MG63 (cell line): ENCODE measurements at regions not wholly inside any gene's neighbourhood (a gene's known extent, or its start where the extent isn't known, plus 50 kb on each side); places are given as distances from the start of the nearest gene placed in this dataset.

Source experiments
- DNase-seq: peaks from one replicate; pipeline ENCODE4 v3.0.0-alpha.2; 2020
- H3K27me3 ChIP-seq: fragments of 250-450 bp; sonication (Bioruptor Pico); 2 replicates; pipeline ENCODE4 v1.5.1; 2020; ENCODE audit warnings: mild to moderate bottlenecking, moderate library complexity
- H3K36me3 ChIP-seq: fragments of 250-450 bp; sonication (Bioruptor Pico); 2 replicates; pipeline ENCODE4 v1.5.1; 2020; ENCODE audit warnings: mild to moderate bottlenecking, moderate library complexity
- H3K4me3 ChIP-seq: fragments of 250-450 bp; sonication (Bioruptor Pico); 2 replicates; pipeline ENCODE4 v1.5.1; 2020; ENCODE audit warnings: mild to moderate bottlenecking, moderate library complexity
- H3K9me3 ChIP-seq: fragments of 250-450 bp; sonication (Bioruptor Pico); 2 replicates; pipeline ENCODE4 v1.5.1; 2020; ENCODE audit warnings: mild to moderate bottlenecking, moderate library complexity

- no peak for DNase-seq
- Histone ChIP-seq H3K4me3 (no peak overlapping the region), H3K36me3 (no peaks in the 10 kb centered on the region), H3K27me3 (no peaks in the 10 kb centered on the region), H3K9me3 (peaks cover 5% of the 10 kb centered on the region; the same call in 1 of the 2 replicates)
These were observed 117.3 kb upstream of the INHBA start for GRCh38 chr7:41820111-41820671.

- Histone ChIP-seq H3K27me3 (no peaks in the 10 kb centered on the region), H3K4me3 (no peak overlapping the region), H3K36me3 (no peaks in the 10 kb centered on the region), H3K9me3 (peaks cover 5% of the 10 kb centered on the region; the same call in 1 of the 2 replicates)
- no peak for DNase-seq
These were observed 116.8 kb upstream of the INHBA start for GRCh38 chr7:41819645-41820044.

- Histone ChIP-seq H3K9me3 (peaks cover 5% of the 10 kb centered on the region; the same call in 1 of the 2 replicates), H3K36me3 (no peaks in the 10 kb centered on the region), H3K27me3 (no peaks in the 10 kb centered on the region), H3K4me3 (no peak overlapping the region)
- no peak for DNase-seq
These were observed 116.0 kb upstream of the INHBA start for GRCh38 chr7:41818765-41819398.

- no peak overlapping the region for H3K4me3 ChIP-seq
- peaks cover 5% of the 10 kb centered on the region; the same call in 1 of the 2 replicates for H3K9me3 ChIP-seq
- no peaks in the 10 kb centered on the region for H3K27me3 ChIP-seq
- H3K36me3 ChIP-seq: no peaks in the 10 kb centered on the region
- DNase-seq: peak; percentile 31
These were observed 114.5 kb upstream of the INHBA start for GRCh38 chr7:41817386-41817785.

GRCh38 chr7:41816111-41816510 is 113.2 kb upstream of the INHBA start:
- Histone ChIP-seq H3K9me3 (peaks cover 5% of the 10 kb centered on the region; the same call in 1 of the 2 replicates), H3K27me3 (no peaks in the 10 kb centered on the region), H3K36me3 (no peaks in the 10 kb centered on the region), H3K4me3 (no peak overlapping the region)
- no peak for DNase-seq

GRCh38 chr7:41814888-41815287 is 112.0 kb upstream of the INHBA start:
- Histone ChIP-seq H3K27me3 (no peaks in the 10 kb centered on the region), H3K36me3 (no peaks in the 10 kb centered on the region), H3K9me3 (peaks cover 3% of the 10 kb centered on the region; the same call in 1 of the 2 replicates), H3K4me3 (no peak overlapping the region)
- DNase-seq: no peak

GRCh38 chr7:41813286-41813685 is 110.4 kb upstream of the INHBA start:
- Histone ChIP-seq H3K27me3 (no peaks in the 10 kb centered on the region), H3K36me3 (no peaks in the 10 kb centered on the region), H3K9me3 (no peaks in the 10 kb centered on the region), H3K4me3 (no peak overlapping the region)
- no peak for DNase-seq

- Histone ChIP-seq H3K9me3 (no peaks in the 10 kb centered on the region), H3K27me3 (no peaks in the 10 kb centered on the region), H3K36me3 (no peaks in the 10 kb centered on the region), H3K4me3 (no peak overlapping the region)
- DNase-seq: no peak
These were observed 109.1 kb upstream of the INHBA start for GRCh38 chr7:41811941-41812340.

GRCh38 chr7:41809940-41810576 is 107.2 kb upstream of the INHBA start:
- no peak for DNase-seq
- H3K36me3 ChIP-seq: no peaks in the 10 kb centered on the region
- no peak overlapping the region for H3K4me3 ChIP-seq
- H3K9me3 ChIP-seq: no peaks in the 10 kb centered on the region
- H3K27me3 ChIP-seq: no peaks in the 10 kb centered on the region

- DNase-seq: no peak
- H3K4me3 ChIP-seq: no peak overlapping the region
- H3K27me3 ChIP-seq: no peaks in the 10 kb centered on the region
- no peaks in the 10 kb centered on the region for H3K9me3 ChIP-seq
- H3K36me3 ChIP-seq: no peaks in the 10 kb centered on the region
These were observed 106.6 kb upstream of the INHBA start for GRCh38 chr7:41809529-41809939.

- H3K9me3 ChIP-seq: no peaks in the 10 kb centered on the region
- no peaks in the 10 kb centered on the region for H3K27me3 ChIP-seq
- no peak for DNase-seq
- H3K4me3 ChIP-seq: no peak overlapping the region
- no peaks in the 10 kb centered on the region for H3K36me3 ChIP-seq
These were observed 106.2 kb upstream of the INHBA start for GRCh38 chr7:41809116-41809515.

GRCh38 chr7:41808541-41808940 is 105.7 kb upstream of the INHBA start:
- H3K27me3 ChIP-seq: no peaks in the 10 kb centered on the region
- no peak for DNase-seq

GRCh38 chr7:41803569-41803968 is 100.7 kb upstream of the INHBA start:
- no peaks in the 10 kb centered on the region for H3K36me3 ChIP-seq
- no peaks in the 10 kb centered on the region for H3K27me3 ChIP-seq
- H3K4me3 ChIP-seq: no peak overlapping the region
- no peak for DNase-seq
- H3K9me3 ChIP-seq: no peaks in the 10 kb centered on the region

More at GRCh38 chr7:41808541-41808940, 105.7 kb upstream of the INHBA start:
- no peaks in the 10 kb centered on the region for H3K36me3 ChIP-seq
- H3K4me3 ChIP-seq: no peak overlapping the region
- no peaks in the 10 kb centered on the region for H3K9me3 ChIP-seq

GRCh38 chr7:41796331-41796730 is 93.4 kb upstream of the INHBA start:
- DNase-seq: no peak

GRCh38 chr7:41795276-41795833 is 92.5 kb upstream of the INHBA start:
- Histone ChIP-seq H3K9me3 (peaks cover 3% of the 10 kb centered on the region; the same call in 1 of the 2 replicates), H3K27me3 (no peaks in the 10 kb centered on the region), H3K36me3 (no peaks in the 10 kb centered on the region), H3K4me3 (no peak overlapping the region)
- no peak for DNase-seq

More at GRCh38 chr7:41796331-41796730, 93.4 kb upstream of the INHBA start:
- Histone ChIP-seq H3K4me3 (no peak overlapping the region), H3K27me3 (no peaks in the 10 kb centered on the region), H3K9me3 (peaks cover 3% of the 10 kb centered on the region; the same call in 1 of the 2 replicates), H3K36me3 (no peaks in the 10 kb centered on the region)

- no peak for DNase-seq
- H3K4me3 ChIP-seq: no peak overlapping the region
- no peaks in the 10 kb centered on the region for H3K36me3 ChIP-seq
- peaks cover 3% of the 10 kb centered on the region; the same call in 1 of the 2 replicates for H3K9me3 ChIP-seq
- H3K27me3 ChIP-seq: no peaks in the 10 kb centered on the region
These were observed 90.7 kb upstream of the INHBA start for GRCh38 chr7:41793556-41793955.

- H3K27me3 ChIP-seq: no peaks in the 10 kb centered on the region
- DNase-seq: peak; percentile 87
- H3K36me3 ChIP-seq: no peaks in the 10 kb centered on the region
- H3K4me3 ChIP-seq: no peak overlapping the region
- H3K9me3 ChIP-seq: peaks cover 3% of the 10 kb centered on the region; the same call in 1 of the 2 replicates
These were observed 89.2 kb upstream of the INHBA start for GRCh38 chr7:41792120-41792519.
